Ovary (tissue), 7 donors: ENCODE measurements at regions not wholly inside any gene's neighbourhood (a gene's known extent, or its start where the extent isn't known, plus 50 kb on each side); places are given as distances from the start of the nearest gene placed in this dataset.
A peak's percentile ranks its signal among the peaks of the same experiment; 100 is the strongest.

Experiments
- DNase-seq, 5 donors: peaks; one replicate each; pipeline ENCODE4 v3.0.0-alpha.2; 2019 to 2020
- H3K27ac ChIP-seq, 2 donors: fragments of 200-600 bp; one replicate each; pipeline versions ENCODE4 v1.5.1 to v1.8.0; 2019 to 2022
- H3K27me3 ChIP-seq: fragments of 200-600 bp; one replicate; pipeline ENCODE4 v1.8.0; 2022
- H3K36me3 ChIP-seq: fragments of 200-600 bp; sonication (generic); one replicate; pipeline ENCODE4 v1.5.1; 2019
- H3K4me1 ChIP-seq: one replicate; pipeline ENCODE4 v1.8.1; 2013; ENCODE audit warnings: mild to moderate bottlenecking, moderate library complexity; ENCODE audit not compliant: insufficient read depth
- H3K4me3 ChIP-seq: fragments of 200-600 bp; sonication (generic); one replicate; pipeline ENCODE4 v1.5.1; 2017
- H3K9me3 ChIP-seq, 2 donors: fragments of 200-600 bp in 1 of 2; sonication (generic) in 1 of 2; one replicate each; pipeline versions ENCODE4 v1.5.1 to v1.8.1; 2013 to 2019; ENCODE audit warnings: mild to moderate bottlenecking in 1 of 2, moderate library complexity in 1 of 2
- EP300 ChIP-seq: sonication (generic); formaldehyde crosslinking; IDR thresholded peaks from one replicate; pipeline ENCODE4 v1.6.1; 2017; ENCODE audit warnings: antibody characterized with exemption
- POLR2A ChIP-seq: fragments of 450-650 bp; IDR thresholded peaks from one replicate; pipeline ENCODE4 v1.6.1; 2017; ENCODE audit warnings: antibody characterized with exemption, mild to moderate bottlenecking, moderate library complexity
- WGBS, 3 donors: extraction: QIAGEN DNeasy Blood & Tissue Kit in 1 of 3; methylation state at CpG; one replicate each; pipeline versions ENCODE4 v1.1.5 to v1.1.7; 2013 to 2017; 5-methylcytosine and 5-hydroxymethylcytosine counted together
- intact Hi-C, 4 donors: fragments of 100-400 bp; cut with DNase I; formaldehyde crosslinking; loops; one replicate each; pipeline versions ENCODE4 v1.11.0 to v1.15.1; 2022 to 2023
- TF ChIP-seq, protein P1 (sequence below), 3 donors: fragments of 450-650 bp in 2 of 3; fragments of 200-600 bp in 1 of 3; IDR thresholded peaks; one replicate each; pipeline versions ENCODE4 v1.5.1 to v1.8.0; 2016 to 2022; ENCODE audit warnings: antibody characterized with exemption in 3 of 3, mild to moderate bottlenecking in 1 of 3
- donor health status: DM: no; HTN: no; CAD: no; lungs with moderate emphysema.
- donor health status: DM: no; HTN: no; CAD: no.
- donor health status: Bipolar disorder and iron deficiency.
- donor health status: DM: no; HTN: no; CAD: no.
- donor health status: DM: yes; HTN: yes; CAD: no.

DNA sequence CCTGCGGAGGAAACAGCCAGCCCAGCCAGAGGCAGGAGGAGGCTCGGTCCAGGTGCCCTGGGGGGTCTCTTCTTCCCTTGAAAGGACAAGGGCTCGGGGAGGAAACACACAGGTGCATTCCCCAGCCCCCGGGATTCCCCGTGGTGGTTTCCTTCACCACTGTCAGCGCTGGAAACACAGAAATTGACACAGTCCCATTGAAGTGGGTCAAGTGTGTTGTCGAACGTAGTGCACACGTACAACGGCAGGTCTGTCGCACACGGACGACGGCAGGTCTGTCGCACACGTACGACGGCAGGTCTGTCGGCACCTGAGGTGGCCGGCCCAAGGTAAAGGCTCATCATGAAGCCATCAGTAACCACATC is 80.9 kb downstream of the DLL1 start:
- peak in 1 of 5 donors; percentile 19 for DNase-seq

DNA sequence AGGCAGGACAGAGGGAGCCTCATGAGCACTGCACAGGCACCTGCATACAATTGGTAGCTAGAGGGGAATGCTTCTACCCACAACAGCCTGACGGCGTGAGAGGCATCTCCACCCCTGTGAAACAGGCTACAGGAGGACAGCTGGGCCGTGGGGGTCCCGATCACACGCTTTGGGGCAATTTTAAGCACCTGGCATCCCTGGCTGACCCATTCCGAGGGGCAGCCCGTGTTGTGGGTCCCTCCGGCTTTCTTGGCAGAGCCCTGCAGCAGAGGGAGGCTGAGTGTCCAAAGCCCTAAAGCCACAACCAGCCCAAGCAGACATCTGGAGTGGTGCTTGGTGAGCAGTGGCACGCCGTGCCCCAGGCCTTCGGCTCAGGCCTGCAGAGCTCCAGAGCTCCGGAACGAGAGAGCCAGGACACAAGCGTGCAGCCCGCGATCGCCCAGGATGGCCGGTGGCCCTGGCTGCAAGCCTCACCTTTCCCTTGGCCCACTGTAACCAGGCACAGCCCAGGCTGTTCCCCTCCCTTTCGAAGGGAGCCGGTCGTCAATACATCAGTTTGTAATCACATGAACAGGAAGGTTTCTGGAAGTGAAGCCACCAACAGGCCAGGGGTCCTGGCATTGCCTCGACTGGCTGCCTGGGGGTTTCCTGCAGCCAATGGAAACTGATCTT is 81.4 kb downstream of the DLL1 start:
- intact Hi-C loops = no loop called here
- Histone ChIP-seq H3K27me3 (no peaks in the 10 kb centered on the region), H3K9me3 (no peaks in the 10 kb centered on the region), H3K36me3 (no peaks in the 10 kb centered on the region), H3K27ac (no peak overlapping the region), H3K4me3 (no peak overlapping the region), H3K4me1 (no peaks in the 10 kb centered on the region)
- WGBS, 3 donors = 83 to 86% (median 86%) methylated on average over 18 to 22 of the region's 22 CpGs
- DNase-seq = peak in 2 of 5 donors; percentile 7 to 13
- TF ChIP-seq EP300 = no peak
- TF ChIP-seq POLR2A = no peak
- TF ChIP-seq, protein P1, sequence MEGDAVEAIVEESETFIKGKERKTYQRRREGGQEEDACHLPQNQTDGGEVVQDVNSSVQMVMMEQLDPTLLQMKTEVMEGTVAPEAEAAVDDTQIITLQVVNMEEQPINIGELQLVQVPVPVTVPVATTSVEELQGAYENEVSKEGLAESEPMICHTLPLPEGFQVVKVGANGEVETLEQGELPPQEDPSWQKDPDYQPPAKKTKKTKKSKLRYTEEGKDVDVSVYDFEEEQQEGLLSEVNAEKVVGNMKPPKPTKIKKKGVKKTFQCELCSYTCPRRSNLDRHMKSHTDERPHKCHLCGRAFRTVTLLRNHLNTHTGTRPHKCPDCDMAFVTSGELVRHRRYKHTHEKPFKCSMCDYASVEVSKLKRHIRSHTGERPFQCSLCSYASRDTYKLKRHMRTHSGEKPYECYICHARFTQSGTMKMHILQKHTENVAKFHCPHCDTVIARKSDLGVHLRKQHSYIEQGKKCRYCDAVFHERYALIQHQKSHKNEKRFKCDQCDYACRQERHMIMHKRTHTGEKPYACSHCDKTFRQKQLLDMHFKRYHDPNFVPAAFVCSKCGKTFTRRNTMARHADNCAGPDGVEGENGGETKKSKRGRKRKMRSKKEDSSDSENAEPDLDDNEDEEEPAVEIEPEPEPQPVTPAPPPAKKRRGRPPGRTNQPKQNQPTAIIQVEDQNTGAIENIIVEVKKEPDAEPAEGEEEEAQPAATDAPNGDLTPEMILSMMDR (IDR thresholded peaks at IDR 0.05) = no peak

More for the DNA sequence above, 80.9 kb downstream of the DLL1 start:
- Histone ChIP-seq H3K9me3 (no peaks in the 10 kb centered on the region), H3K36me3 (no peaks in the 10 kb centered on the region), H3K4me3 (no peak overlapping the region), H3K27ac (no peak overlapping the region), H3K27me3 (no peaks in the 10 kb centered on the region), H3K4me1 (no peaks in the 10 kb centered on the region)
- WGBS, 3 donors = 85 to 92% (median 89%) methylated on average over 20 of the region's 20 CpGs
- TF ChIP-seq EP300 (no peak), POLR2A (no peak)
- TF ChIP-seq, protein P1 (IDR thresholded peaks at IDR 0.05) = no peak
- intact Hi-C loops = no loop called here

DNA sequence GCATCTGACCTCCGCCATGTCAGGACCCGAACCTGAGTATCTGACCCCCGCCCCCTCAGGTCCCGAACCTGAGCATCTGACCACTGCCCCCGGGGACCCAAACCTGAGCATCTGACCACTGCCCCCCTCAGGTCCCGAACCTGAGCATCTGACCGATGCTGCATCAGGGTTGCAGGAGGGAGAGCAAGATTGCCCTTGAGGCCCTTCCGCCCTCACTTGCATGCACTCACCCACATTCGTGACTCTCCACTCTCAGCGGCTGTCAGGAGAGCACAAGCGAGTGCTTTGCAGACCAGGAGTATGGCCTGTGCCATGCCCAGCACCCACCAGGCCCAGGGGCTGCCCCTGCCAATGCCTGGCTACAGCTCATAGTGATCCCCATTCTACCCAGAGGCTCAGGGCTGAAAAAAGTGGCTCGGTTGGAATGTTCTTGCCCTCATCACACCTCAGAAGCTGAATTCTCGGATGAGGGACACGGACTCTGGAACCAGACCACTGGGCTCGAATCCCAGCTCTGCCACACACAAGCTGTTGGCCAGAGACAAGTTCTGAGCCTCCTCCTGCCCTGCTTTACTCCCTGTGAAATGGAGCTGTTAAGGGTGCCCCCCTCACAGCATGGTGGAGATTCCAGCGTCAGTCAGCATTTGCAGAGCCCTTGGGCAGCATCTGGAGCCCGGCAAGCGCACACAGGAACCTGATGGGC is 82.1 kb downstream of the DLL1 start:
- TF ChIP-seq EP300 (no peak), POLR2A (no peak)
- TF ChIP-seq, protein P1 (IDR thresholded peaks at IDR 0.05) = no peak
- H3K27me3 ChIP-seq = no peaks in the 10 kb centered on the region
- peak in 3 of 5 donors; percentile 8 to 20 (median 12) for DNase-seq
- H3K4me1 ChIP-seq = no peaks in the 10 kb centered on the region
- no peaks in the 10 kb centered on the region for H3K9me3 ChIP-seq
- no peaks in the 10 kb centered on the region for H3K36me3 ChIP-seq
- 89 to 92% (median 92%) methylated on average over 16 to 18 of the region's 18 CpGs for WGBS, 3 donors
- intact Hi-C loops = no loop called here
- no peak overlapping the region for H3K4me3 ChIP-seq
- H3K27ac ChIP-seq = no peak overlapping the region

DNA sequence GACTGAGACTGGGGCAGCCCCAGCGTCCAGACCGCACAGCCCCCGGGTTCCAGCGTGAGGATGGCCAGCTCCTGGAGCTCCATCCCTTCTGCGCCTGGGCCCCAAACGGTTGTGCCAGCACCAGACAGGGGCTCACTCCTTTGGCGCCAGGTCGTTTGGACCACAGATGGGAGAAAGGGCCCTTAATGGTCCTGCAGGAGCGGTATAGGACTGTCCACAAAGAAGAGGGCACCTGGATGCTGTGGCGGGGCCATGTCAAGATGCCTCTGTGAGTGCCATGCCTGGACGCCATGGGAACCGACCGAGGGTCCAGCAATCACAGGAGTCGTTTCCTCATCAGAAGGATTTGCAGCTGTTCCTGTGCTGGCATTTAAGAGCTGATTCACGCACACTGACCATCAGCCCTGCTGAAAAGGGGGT is 82.7 kb downstream of the DLL1 start:
- no peaks in the 10 kb centered on the region for H3K36me3 ChIP-seq
- intact Hi-C loops = no loop called here
- TF ChIP-seq, protein P1 (IDR thresholded peaks at IDR 0.05) = no peak
- TF ChIP-seq EP300 (no peak), POLR2A (no peak)
- H3K9me3 ChIP-seq = no peaks in the 10 kb centered on the region
- no peaks in the 10 kb centered on the region for H3K4me1 ChIP-seq
- H3K27me3 ChIP-seq = no peaks in the 10 kb centered on the region
- peak in 1 of 5 donors; percentile 15 for DNase-seq
- H3K27ac ChIP-seq = no peak overlapping the region
- WGBS, 3 donors = 87 to 91% (median 89%) methylated on average over 15 of the region's 15 CpGs
- no peak overlapping the region for H3K4me3 ChIP-seq
